ENCODE measurements at regions not wholly inside any gene's neighbourhood (a gene's known extent, or its start where the extent isn't known, plus 50 kb on each side); places are given as distances from the start of the nearest gene placed in this dataset.

DNA sequence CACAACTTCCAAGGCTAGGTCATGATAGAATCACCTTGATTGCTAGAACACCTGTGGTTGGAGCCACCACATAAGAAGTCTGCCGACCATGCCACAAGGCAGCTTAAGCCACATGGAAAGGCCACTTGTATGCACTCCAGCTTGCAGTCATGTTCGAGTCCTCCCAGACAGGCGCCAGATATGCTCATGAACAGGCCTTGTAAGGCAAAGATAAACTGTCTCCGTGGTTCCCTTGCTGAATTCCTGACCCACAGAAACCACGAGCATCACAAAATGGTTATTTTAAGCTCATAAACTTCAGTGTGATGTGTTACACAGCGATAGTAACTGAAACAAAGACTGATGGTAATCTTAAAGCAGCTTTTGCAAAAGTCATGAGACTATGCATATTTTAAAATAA, 188.4 kb upstream of the DAPK1 start:
- ATAC-seq = no peak
- H3K4me3 Mint-ChIP-seq = no peak overlapping the region
- intact Hi-C loops (cut with micrococcal nuclease) = no loop called here
- H3K36me3 Mint-ChIP-seq (ENCODE audit: low read depth) = no peaks in the 10 kb centered on the region
- no peak overlapping the region for H3K27ac Mint-ChIP-seq
- H3K9me3 Mint-ChIP-seq = no peaks in the 10 kb centered on the region
- H3K27me3 Mint-ChIP-seq = peaks cover 8% of the 10 kb centered on the region
- no peak for DNase-seq
- TF ChIP-seq, protein P1, sequence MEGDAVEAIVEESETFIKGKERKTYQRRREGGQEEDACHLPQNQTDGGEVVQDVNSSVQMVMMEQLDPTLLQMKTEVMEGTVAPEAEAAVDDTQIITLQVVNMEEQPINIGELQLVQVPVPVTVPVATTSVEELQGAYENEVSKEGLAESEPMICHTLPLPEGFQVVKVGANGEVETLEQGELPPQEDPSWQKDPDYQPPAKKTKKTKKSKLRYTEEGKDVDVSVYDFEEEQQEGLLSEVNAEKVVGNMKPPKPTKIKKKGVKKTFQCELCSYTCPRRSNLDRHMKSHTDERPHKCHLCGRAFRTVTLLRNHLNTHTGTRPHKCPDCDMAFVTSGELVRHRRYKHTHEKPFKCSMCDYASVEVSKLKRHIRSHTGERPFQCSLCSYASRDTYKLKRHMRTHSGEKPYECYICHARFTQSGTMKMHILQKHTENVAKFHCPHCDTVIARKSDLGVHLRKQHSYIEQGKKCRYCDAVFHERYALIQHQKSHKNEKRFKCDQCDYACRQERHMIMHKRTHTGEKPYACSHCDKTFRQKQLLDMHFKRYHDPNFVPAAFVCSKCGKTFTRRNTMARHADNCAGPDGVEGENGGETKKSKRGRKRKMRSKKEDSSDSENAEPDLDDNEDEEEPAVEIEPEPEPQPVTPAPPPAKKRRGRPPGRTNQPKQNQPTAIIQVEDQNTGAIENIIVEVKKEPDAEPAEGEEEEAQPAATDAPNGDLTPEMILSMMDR (IDR thresholded peaks at IDR 0.05) = no peak
- no peaks in the 10 kb centered on the region for H3K4me1 Mint-ChIP-seq (ENCODE audit: low read depth)
- CTCF ChIA-PET = no interaction called here
- POLR2A ChIA-PET = no interaction called here

DNA sequence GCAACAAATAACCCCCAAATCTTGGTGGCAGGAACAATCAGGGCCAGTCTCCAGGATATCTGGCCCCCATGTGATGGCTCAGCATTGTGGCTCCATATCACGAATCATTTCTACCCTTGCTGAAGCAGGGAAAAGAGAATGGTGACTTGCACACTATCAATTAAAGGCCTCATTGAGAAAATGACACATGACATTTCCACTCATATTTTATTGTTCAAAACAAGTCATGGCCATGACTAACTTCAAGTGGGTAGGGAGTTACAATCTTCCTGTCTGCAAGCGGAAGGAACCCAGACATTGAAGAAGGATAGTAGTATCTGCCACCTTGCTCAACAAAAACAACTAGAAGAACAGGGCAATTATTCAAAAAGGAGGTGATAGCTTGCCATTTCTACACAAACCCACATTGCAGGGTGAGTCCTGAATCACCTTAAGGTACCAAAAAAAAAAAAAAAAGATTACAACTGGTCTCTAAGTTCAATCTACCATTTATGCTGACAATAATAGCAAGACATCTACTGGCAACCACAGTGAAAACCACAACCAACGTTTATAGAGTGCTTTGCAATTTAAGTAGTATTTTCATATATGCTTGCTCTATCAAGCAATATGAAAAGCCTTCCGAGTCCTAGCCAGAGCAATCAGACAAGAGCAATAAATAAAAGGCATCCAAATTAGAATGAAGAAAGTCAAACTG, 186.7 kb upstream of the DAPK1 start:
- H3K36me3 Mint-ChIP-seq (ENCODE audit: low read depth) = no peaks in the 10 kb centered on the region
- POLR2A ChIA-PET = no interaction called here
- H3K4me1 Mint-ChIP-seq (ENCODE audit: low read depth) = no peaks in the 10 kb centered on the region
- H3K27ac Mint-ChIP-seq = no peak overlapping the region
- ATAC-seq (no peak), DNase-seq (no peak)
- CTCF ChIA-PET = no interaction called here
- H3K9me3 Mint-ChIP-seq = no peaks in the 10 kb centered on the region
- peaks cover 4% of the 10 kb centered on the region for H3K27me3 Mint-ChIP-seq
- intact Hi-C loops (cut with micrococcal nuclease) = no loop called here
- TF ChIP-seq, protein P1 (IDR thresholded peaks at IDR 0.05) = no peak
- H3K4me3 Mint-ChIP-seq = no peak overlapping the region

DNA sequence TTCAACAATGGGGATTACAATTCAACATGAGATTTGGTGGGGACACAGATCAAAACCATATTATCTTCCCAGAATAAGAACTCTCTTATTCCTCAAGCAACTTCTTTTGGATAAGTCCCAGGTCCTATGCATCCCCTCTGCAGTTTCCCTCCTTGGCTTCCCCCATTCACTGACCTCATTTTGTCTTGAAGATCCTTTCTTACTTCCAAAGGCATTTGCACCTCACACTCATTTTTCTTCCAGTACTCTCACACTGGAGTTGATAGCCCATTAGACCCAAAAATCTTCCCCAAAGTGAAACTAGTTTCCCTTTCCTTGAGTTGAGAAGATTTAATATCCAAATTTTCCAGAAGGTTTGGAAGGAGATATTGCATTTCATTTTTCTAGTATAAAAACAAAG, 178.0 kb upstream of the DAPK1 start:
- Mint-ChIP-seq H3K27me3 (no peaks in the 10 kb centered on the region), H3K27ac (no peak overlapping the region), H3K4me1 (ENCODE audit: low read depth) (no peaks in the 10 kb centered on the region), H3K9me3 (no peaks in the 10 kb centered on the region), H3K4me3 (no peak overlapping the region), H3K36me3 (ENCODE audit: low read depth) (no peaks in the 10 kb centered on the region)
- intact Hi-C loops (cut with micrococcal nuclease) = loop anchor here (10.0 kb wide), 1 partner anchor 885 kb away; no protein-coding TSS in a partner anchor
- DNase-seq (no peak), ATAC-seq (no peak)
- ChIA-PET CTCF (interaction anchor here (1.2 kb wide), 1 partner anchor 906 kb away, joined by 3 read pairs; no protein-coding TSS in a partner anchor), POLR2A (no interaction called here)
- TF ChIP-seq, protein P1 (IDR thresholded peaks at IDR 0.05) = no peak

DNA sequence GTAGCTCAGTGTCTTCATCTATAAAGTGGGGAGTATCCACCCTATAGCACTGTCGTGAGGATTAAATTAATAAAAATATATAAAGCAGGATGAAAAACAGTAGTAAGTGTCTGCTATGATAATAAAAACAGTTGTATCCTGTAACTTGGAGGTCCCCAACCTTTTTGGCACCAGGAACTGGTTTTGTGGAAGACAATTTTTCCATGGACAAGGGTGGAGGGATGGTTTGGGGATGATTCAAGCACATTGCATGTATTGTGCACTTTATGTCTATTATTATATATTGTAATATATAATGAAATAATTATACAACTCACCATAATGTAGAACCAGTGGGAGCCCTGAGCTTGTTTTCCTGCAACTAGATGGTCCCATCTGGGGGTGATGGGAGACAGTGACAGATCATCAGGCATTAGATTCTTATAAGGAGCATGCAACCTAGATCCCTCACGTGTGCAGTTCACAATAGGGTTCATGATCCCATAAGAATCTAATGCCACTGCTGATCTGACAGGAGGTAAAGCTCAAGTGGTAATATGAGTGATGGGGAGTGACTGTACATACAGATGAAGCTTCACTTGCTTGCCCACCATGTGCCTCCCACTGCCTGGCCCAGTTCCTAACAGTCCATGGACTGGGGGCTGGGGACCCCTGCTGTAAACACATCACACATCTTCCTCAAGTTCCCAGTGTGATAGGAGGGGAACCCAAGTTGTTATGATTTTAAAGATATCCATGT, 177.4 kb upstream of the DAPK1 start:
- H3K4me1 Mint-ChIP-seq (ENCODE audit: low read depth) = no peaks in the 10 kb centered on the region
- TF ChIP-seq, protein P1 (IDR thresholded peaks at IDR 0.05) = no peak
- DNase-seq (no peak), ATAC-seq (no peak)
- H3K27ac Mint-ChIP-seq = no peak overlapping the region
- no peaks in the 10 kb centered on the region for H3K27me3 Mint-ChIP-seq
- H3K4me3 Mint-ChIP-seq = no peak overlapping the region
- POLR2A ChIA-PET = interaction anchor here (0.6 kb wide), 1 partner anchor 269 kb away, joined by 3 read pairs; no protein-coding TSS in a partner anchor
- intact Hi-C loops (cut with micrococcal nuclease) = loop anchor here (10.0 kb wide), 1 partner anchor 886 kb away; no protein-coding TSS in a partner anchor
- CTCF ChIA-PET = interaction anchor here (1.1 to 1.2 kb wide), 2 partner anchors 11 to 683 kb away, joined by 3 read pairs; no protein-coding TSS in a partner anchor
- no peaks in the 10 kb centered on the region for H3K9me3 Mint-ChIP-seq
- H3K36me3 Mint-ChIP-seq (ENCODE audit: low read depth) = no peaks in the 10 kb centered on the region

All from activated CD8-positive, alpha-beta T cell treated with anti-CD3 and anti-CD28 coated beads for 36 hours (primary cell).